Kidney epithelial cell (primary cell): ENCODE measurements at regions not wholly inside any gene's neighbourhood (a gene's known extent, or its start where the extent isn't known, plus 50 kb on each side); places are given as distances from the start of the nearest gene placed in this dataset.
"Not testable (repeated sequence)": the region's sequence is repeated elsewhere in the genome, so short reads cannot be mapped to it uniquely, and the experiment has no call there.

Source experiments
- DNase-seq: peaks from one replicate; pipeline ENCODE4 v3.0.0-alpha.2; 2010; ENCODE audit warnings: low read depth
- H3K27me3 ChIP-seq: 2 replicates; pipeline ENCODE4 v1.6.0; 2011; ENCODE audit warnings: low read length; ENCODE audit not compliant: control insufficient read depth, insufficient read depth
- H3K36me3 ChIP-seq: 2 replicates; pipeline ENCODE4 v1.5.1; 2011; ENCODE audit warnings: low read length; ENCODE audit not compliant: control insufficient read depth, insufficient read depth
- H3K4me3 ChIP-seq: 2 replicates; pipeline ENCODE4 v1.5.1; 2011; ENCODE audit warnings: low read depth, mild to moderate bottlenecking, control low read depth, low read length
- CTCF ChIP-seq: IDR thresholded peaks from 2 replicates; pipeline ENCODE4 v1.5.1; 2011; ENCODE audit warnings: mild to moderate bottlenecking, moderate library complexity, low read length, control low read depth, inconsistent platforms; ENCODE audit not compliant: insufficient read depth, poor library complexity, severe bottlenecking

- H3K27me3 ChIP-seq: no peaks in the 10 kb centered on the region
- no peaks in the 10 kb centered on the region for H3K36me3 ChIP-seq
- no peak for TF ChIP-seq CTCF
- no peak for DNase-seq
- no peak overlapping the region for H3K4me3 ChIP-seq
Observed at GRCh38 chr14:98008381-98009113, 1211.4 kb downstream of the VRK1 start.

GRCh38 chr14:98009177-98009576 is 1212.0 kb downstream of the VRK1 start:
- not testable (repeated sequence) for DNase-seq, H3K27me3 ChIP-seq, H3K36me3 ChIP-seq, H3K4me3 ChIP-seq

GRCh38 chr14:98010784-98011183 is 1213.6 kb downstream of the VRK1 start:
- Histone ChIP-seq H3K36me3 (no peaks in the 10 kb centered on the region), H3K4me3 (no peak overlapping the region), H3K27me3 (no peaks in the 10 kb centered on the region)
- DNase-seq: no peak
- TF ChIP-seq CTCF: no peak

- no peak overlapping the region for H3K4me3 ChIP-seq
- no peak for TF ChIP-seq CTCF
- DNase-seq: no peak
- H3K36me3 ChIP-seq: no peaks in the 10 kb centered on the region
- no peaks in the 10 kb centered on the region for H3K27me3 ChIP-seq
Observed at GRCh38 chr14:98014851-98015615, 1217.9 kb downstream of the VRK1 start.

GRCh38 chr14:98015921-98016320 is 1218.7 kb downstream of the VRK1 start:
- Histone ChIP-seq H3K4me3 (no peak overlapping the region), H3K27me3 (no peaks in the 10 kb centered on the region), H3K36me3 (no peaks in the 10 kb centered on the region)
- no peak for TF ChIP-seq CTCF
- no peak for DNase-seq

- Histone ChIP-seq H3K27me3 (no peaks in the 10 kb centered on the region), H3K36me3 (no peaks in the 10 kb centered on the region), H3K4me3 (no peak overlapping the region)
- TF ChIP-seq CTCF: no peak
- no peak for DNase-seq
Observed at GRCh38 chr14:98018628-98019027, 1221.4 kb downstream of the VRK1 start.
